Lung (tissue), 11 donors: ENCODE measurements at regions not wholly inside any gene's neighbourhood (a gene's known extent, or its start where the extent isn't known, plus 50 kb on each side); places are given as distances from the start of the nearest gene placed in this dataset.

Experiments used
- ATAC-seq: fragments of 200-7000 bp; cut with Tn5 transposase; one replicate; pipeline ENCODE4 v1.9.1; 2020; ENCODE audit warnings: moderate number of reproducible peaks; ENCODE audit not compliant: insufficient read depth, low FRiP score
- DNase-seq, 3 donors: peaks; one replicate each; pipeline ENCODE4 v3.0.0-alpha.2; 2013 to 2017
- H3K27ac ChIP-seq, 2 donors: one replicate each; pipeline ENCODE4 v1.5.1; 2013; ENCODE audit warnings: mild to moderate bottlenecking in 2 of 2, moderate library complexity in 2 of 2, control low read depth in 1 of 2, inconsistent platforms in 1 of 2, low read depth in 1 of 2, low read length in 1 of 2
- H3K27me3 ChIP-seq, 3 donors: one replicate each; pipeline ENCODE4 v1.5.1; 2013; ENCODE audit warnings: low read length in 2 of 3; ENCODE audit not compliant: control insufficient read depth in 3 of 3, insufficient read depth in 3 of 3
- H3K36me3 ChIP-seq, 4 donors: one replicate each; pipeline ENCODE4 v1.5.1; 2013; ENCODE audit warnings: low read length in 4 of 4, mild to moderate bottlenecking in 1 of 4, moderate library complexity in 1 of 4; ENCODE audit not compliant: control insufficient read depth in 4 of 4, insufficient read depth in 4 of 4
- H3K4me1 ChIP-seq, 5 donors: one replicate each; pipeline ENCODE4 v1.5.1; 2013; ENCODE audit warnings: low read length in 5 of 5, mild to moderate bottlenecking in 2 of 5, moderate library complexity in 1 of 5; ENCODE audit not compliant: control insufficient read depth in 5 of 5, insufficient read depth in 5 of 5
- H3K4me3 ChIP-seq: one replicate; pipeline ENCODE4 v1.5.1; 2013; ENCODE audit warnings: mild to moderate bottlenecking, control low read depth, moderate library complexity
- H3K9ac ChIP-seq, 2 donors: one replicate each; pipeline ENCODE4 v1.5.1; 2013; ENCODE audit warnings: low read length in 2 of 2, control low read depth in 1 of 2; ENCODE audit not compliant: insufficient read depth in 1 of 2
- H3K9me3 ChIP-seq, 4 donors: one replicate each; pipeline ENCODE4 v1.5.1; 2013; ENCODE audit warnings: low read length in 3 of 4, mild to moderate bottlenecking in 1 of 4, moderate library complexity in 1 of 4; ENCODE audit not compliant: control insufficient read depth in 4 of 4, insufficient read depth in 3 of 4
- WGBS, 2 donors: extraction: QIAGEN DNeasy Blood & Tissue Kit; methylation state at CpG; one replicate each; pipeline ENCODE4 v1.1.7; 2013; 5-methylcytosine and 5-hydroxymethylcytosine counted together
- TF ChIP-seq, protein P1 (sequence below): IDR thresholded peaks from 2 replicates; pipeline ENCODE4 v1.5.1; 2012; ENCODE audit warnings: mild to moderate bottlenecking; ENCODE audit errors: control extremely low read depth, extremely low read depth
- donor health status: control.
- donor health status: control.
- donor health status: Bipolar disorder and iron deficiency.
- donor health status: healthy.
- donor health status: DM: yes; HTN: yes; CAD: no.

DNA sequence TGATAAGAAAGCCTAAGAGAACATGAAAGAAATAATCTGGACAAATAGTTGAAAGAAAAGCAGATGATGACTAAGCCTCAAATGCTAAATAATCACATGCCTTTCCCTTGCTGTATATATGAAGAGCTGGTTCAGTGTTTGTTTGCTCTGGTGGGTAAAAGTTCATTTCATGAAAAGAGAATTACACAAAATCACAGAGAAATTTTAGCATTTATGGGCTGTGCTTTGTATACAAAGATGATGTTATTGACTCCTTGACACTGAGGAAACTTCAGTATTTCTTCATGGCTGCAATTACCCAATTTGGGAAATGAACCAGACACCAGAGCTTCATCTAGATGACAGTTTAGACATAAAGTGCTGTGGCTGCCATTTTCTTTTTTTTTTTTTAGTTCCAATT lies 527.2 kb downstream of the NR2F1-AS1 start:
- no peak for ATAC-seq
- H3K9me3 ChIP-seq: no peaks in the 10 kb centered on the region
- H3K27me3 ChIP-seq: no peaks in the 10 kb centered on the region
- no peak overlapping the region for H3K4me3 ChIP-seq
- TF ChIP-seq, protein P1, sequence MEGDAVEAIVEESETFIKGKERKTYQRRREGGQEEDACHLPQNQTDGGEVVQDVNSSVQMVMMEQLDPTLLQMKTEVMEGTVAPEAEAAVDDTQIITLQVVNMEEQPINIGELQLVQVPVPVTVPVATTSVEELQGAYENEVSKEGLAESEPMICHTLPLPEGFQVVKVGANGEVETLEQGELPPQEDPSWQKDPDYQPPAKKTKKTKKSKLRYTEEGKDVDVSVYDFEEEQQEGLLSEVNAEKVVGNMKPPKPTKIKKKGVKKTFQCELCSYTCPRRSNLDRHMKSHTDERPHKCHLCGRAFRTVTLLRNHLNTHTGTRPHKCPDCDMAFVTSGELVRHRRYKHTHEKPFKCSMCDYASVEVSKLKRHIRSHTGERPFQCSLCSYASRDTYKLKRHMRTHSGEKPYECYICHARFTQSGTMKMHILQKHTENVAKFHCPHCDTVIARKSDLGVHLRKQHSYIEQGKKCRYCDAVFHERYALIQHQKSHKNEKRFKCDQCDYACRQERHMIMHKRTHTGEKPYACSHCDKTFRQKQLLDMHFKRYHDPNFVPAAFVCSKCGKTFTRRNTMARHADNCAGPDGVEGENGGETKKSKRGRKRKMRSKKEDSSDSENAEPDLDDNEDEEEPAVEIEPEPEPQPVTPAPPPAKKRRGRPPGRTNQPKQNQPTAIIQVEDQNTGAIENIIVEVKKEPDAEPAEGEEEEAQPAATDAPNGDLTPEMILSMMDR: no peak
- peak in 1 of 3 donors; percentile 25 for DNase-seq
- peaks cover 0 to 14% (median 3%) of the 10 kb centered on the region in 5 donors for H3K4me1 ChIP-seq
- no peak overlapping the region for H3K9ac ChIP-seq
- no peak overlapping the region for H3K27ac ChIP-seq
- H3K36me3 ChIP-seq: no peaks in the 10 kb centered on the region

DNA sequence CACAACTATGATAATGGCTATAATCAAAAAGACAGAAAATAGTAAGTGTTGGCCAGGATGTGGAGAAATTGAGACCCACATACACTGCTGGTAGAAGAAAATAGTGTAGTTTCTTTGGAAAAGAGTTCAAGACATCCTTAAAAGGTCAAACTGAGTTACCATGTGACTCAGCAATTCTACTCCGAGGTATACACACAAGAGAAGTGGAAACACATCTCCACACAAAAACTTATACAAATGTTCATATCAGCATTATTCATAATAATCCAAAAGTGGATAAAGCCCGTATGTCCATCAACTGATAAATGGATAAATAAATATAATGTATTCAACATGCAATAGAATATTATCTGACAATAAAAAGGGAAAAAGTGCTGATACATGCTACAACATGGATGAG lies 532.2 kb downstream of the NR2F1-AS1 start:
- TF ChIP-seq, protein P1: no peak
- Histone ChIP-seq H3K27me3 (no peaks in the 10 kb centered on the region), H3K9me3 (no peaks in the 10 kb centered on the region), H3K9ac (no peak overlapping the region), H3K4me3 (no peak overlapping the region), H3K4me1 (no peaks in the 10 kb centered on the region), H3K27ac (no peak overlapping the region), H3K36me3 (no peaks in the 10 kb centered on the region)
- ATAC-seq: no peak
- WGBS, 2 donors: 88 to 89% methylated on average over 2 of the region's 2 CpGs
- no peak for DNase-seq

DNA sequence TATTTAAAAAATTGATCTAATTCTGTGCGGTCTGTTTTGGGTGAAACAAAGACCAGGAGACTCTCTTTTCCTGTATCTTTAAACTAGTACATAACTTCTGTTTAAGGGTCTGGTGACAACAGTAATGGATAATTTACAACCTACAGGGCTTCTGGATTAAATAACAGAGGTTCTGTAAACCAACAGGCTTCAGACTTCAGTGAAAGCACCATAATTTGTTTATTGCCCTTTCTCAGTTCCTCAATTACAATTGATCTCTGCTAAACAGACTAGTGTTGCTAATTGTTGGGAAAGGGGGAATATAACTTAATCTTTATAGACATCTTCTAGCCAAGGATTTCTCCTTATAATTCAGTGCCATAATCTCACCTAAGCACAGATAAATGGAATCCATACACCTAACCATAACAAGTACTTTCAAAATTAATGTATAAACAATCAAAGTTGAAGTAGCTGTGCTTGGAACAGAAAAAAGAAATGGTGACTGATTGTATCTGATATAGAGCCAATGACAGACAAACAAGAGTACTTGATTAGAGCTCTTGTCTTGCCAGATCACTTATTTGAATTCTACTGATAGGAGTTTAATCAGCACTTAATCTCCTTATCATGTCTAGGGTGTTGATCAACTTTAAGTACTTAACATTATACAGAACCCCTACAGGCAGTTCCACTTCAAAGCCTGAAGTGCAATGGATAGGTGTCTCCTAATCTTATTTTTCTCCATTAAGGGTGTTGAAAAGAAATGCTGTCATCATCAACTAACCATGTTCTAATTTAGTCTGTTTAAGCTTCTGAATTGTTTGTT lies 536.0 kb downstream of the NR2F1-AS1 start:
- no peak for ATAC-seq
- H3K9me3 ChIP-seq: no peaks in the 10 kb centered on the region
- H3K4me3 ChIP-seq: no peak overlapping the region
- no peaks in the 10 kb centered on the region for H3K4me1 ChIP-seq
- H3K9ac ChIP-seq: no peak overlapping the region
- DNase-seq: no peak
- H3K36me3 ChIP-seq: no peaks in the 10 kb centered on the region
- no peak overlapping the region for H3K27ac ChIP-seq
- no peaks in the 10 kb centered on the region for H3K27me3 ChIP-seq
- WGBS, 2 donors: 62 to 80% methylated on average over 1 of the region's 1 CpG
- TF ChIP-seq, protein P1: no peak

DNA sequence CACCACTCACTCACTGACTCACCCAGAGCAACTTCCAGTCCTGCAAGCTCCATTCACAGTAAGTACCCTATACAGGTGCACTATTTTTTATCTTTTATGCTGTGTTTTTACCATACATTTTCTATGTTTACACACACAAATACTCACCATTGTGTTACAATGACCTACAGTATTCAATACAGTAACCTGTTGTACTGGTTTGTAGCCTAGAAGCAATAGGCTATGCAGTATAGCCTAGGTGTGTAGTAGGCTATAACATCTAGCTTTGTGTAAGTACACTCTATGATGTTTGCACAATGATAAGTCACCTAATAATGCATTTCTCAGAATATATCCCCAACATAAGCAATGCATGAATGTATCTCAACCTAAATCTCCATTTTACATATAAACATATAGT lies 541.1 kb downstream of the NR2F1-AS1 start:
- no peak for DNase-seq
- Histone ChIP-seq H3K9me3 (no peaks in the 10 kb centered on the region), H3K27ac (no peak overlapping the region), H3K4me1 (no peaks in the 10 kb centered on the region), H3K36me3 (no peaks in the 10 kb centered on the region), H3K9ac (no peak overlapping the region), H3K4me3 (no peak overlapping the region), H3K27me3 (no peaks in the 10 kb centered on the region)
- TF ChIP-seq, protein P1: no peak
- ATAC-seq: no peak
